ENCODE measurements at regions not wholly inside any gene's neighbourhood (a gene's known extent, or its start where the extent isn't known, plus 50 kb on each side); places are given as distances from the start of the nearest gene placed in this dataset.

GRCh38 chr7:41367967-41368882 lies 334.7 kb downstream of the INHBA start:
- DNase-seq (ENCODE audit: low read depth in 2 of 2) = no peak

- no peak for DNase-seq (ENCODE audit: low read depth in 2 of 2)
Observed at GRCh38 chr7:41351091-41351490, 351.8 kb downstream of the INHBA start.

GRCh38 chr7:41346878-41347277 lies 356.0 kb downstream of the INHBA start:
- no peak for DNase-seq (ENCODE audit: low read depth in 2 of 2)

GRCh38 chr7:41339913-41340676 lies 362.8 kb downstream of the INHBA start:
- no peak for DNase-seq (ENCODE audit: low read depth in 2 of 2)

- no peak for DNase-seq (ENCODE audit: low read depth in 2 of 2)
Observed at GRCh38 chr7:41336981-41337380, 365.9 kb downstream of the INHBA start.

GRCh38 chr7:41336455-41336952 lies 366.4 kb downstream of the INHBA start:
- DNase-seq (ENCODE audit: low read depth in 2 of 2) = no peak

- no peak for DNase-seq (ENCODE audit: low read depth in 2 of 2)
Observed at GRCh38 chr7:41334071-41334862, 368.6 kb downstream of the INHBA start.

GRCh38 chr7:41333511-41333910 lies 369.4 kb downstream of the INHBA start:
- DNase-seq (ENCODE audit: low read depth in 2 of 2) = no peak

GRCh38 chr7:41331194-41331593 lies 371.7 kb downstream of the INHBA start:
- DNase-seq (ENCODE audit: low read depth in 2 of 2) = no peak

- DNase-seq (ENCODE audit: low read depth in 2 of 2) = no peak
Observed at GRCh38 chr7:41328544-41328943, 374.3 kb downstream of the INHBA start.

- no peak for DNase-seq (ENCODE audit: low read depth in 2 of 2)
Observed at GRCh38 chr7:41328131-41328530, 374.8 kb downstream of the INHBA start.

- DNase-seq (ENCODE audit: low read depth in 2 of 2) = no peak
Observed at GRCh38 chr7:41326616-41327015, 376.3 kb downstream of the INHBA start.

GRCh38 chr7:41323806-41324205 lies 379.1 kb downstream of the INHBA start:
- no peak for DNase-seq (ENCODE audit: low read depth in 2 of 2)

- DNase-seq (ENCODE audit: low read depth in 2 of 2) = no peak
Observed at GRCh38 chr7:41319581-41319980, 383.3 kb downstream of the INHBA start.

GRCh38 chr7:41316410-41316809 lies 386.5 kb downstream of the INHBA start:
- no peak for DNase-seq (ENCODE audit: low read depth in 2 of 2)

- DNase-seq (ENCODE audit: low read depth in 2 of 2) = peak in 1 of 2 donors; percentile 10
Observed at GRCh38 chr7:41315764-41316163, 387.1 kb downstream of the INHBA start.

GRCh38 chr7:41313171-41313570 lies 389.7 kb downstream of the INHBA start:
- DNase-seq (ENCODE audit: low read depth in 2 of 2) = no peak

- DNase-seq (ENCODE audit: low read depth in 2 of 2) = no peak
Observed at GRCh38 chr7:41312235-41312634, 390.7 kb downstream of the INHBA start.

GRCh38 chr7:41311301-41311700 lies 391.6 kb downstream of the INHBA start:
- DNase-seq (ENCODE audit: low read depth in 2 of 2) = no peak

- no peak for DNase-seq (ENCODE audit: low read depth in 2 of 2)
Observed at GRCh38 chr7:41306486-41306885, 396.4 kb downstream of the INHBA start.

GRCh38 chr7:41305001-41305400 lies 397.9 kb downstream of the INHBA start:
- DNase-seq (ENCODE audit: low read depth in 2 of 2) = no peak

GRCh38 chr7:41303709-41304108 lies 399.2 kb downstream of the INHBA start:
- no peak for DNase-seq (ENCODE audit: low read depth in 2 of 2)

Measured in dermis microvascular lymphatic vessel endothelial cell (primary cell).